Neural progenitor cell (in vitro differentiated cells): ENCODE measurements at regions not wholly inside any gene's neighbourhood (a gene's known extent, or its start where the extent isn't known, plus 50 kb on each side); places are given as distances from the start of the nearest gene placed in this dataset.

Experiments
- DNase-seq: peaks from one replicate; pipeline ENCODE4 v3.0.0-alpha.2; 2016; ENCODE audit warnings: low spot score
- H2AFZ ChIP-seq: fragments of 200-600 bp; sonication (generic); replicated peaks from 2 replicates; pipeline ENCODE4 v1.6.1; 2016; ENCODE audit warnings: antibody characterized with exemption
- H3F3A ChIP-seq: fragments of 200-600 bp; sonication (generic); 2 replicates; pipeline ENCODE4 v1.6.1; 2016; ENCODE audit warnings: antibody characterized with exemption, low read depth
- H3K27ac ChIP-seq: fragments of 200-600 bp; sonication (generic); 2 replicates; pipeline ENCODE4 v1.5.1; 2016; ENCODE audit warnings: mild to moderate bottlenecking
- H3K27me3 ChIP-seq: fragments of 200-600 bp; sonication (generic); 2 replicates; pipeline ENCODE4 v1.6.1; 2016; ENCODE audit warnings: mild to moderate bottlenecking, moderate library complexity
- H3K36me3 ChIP-seq: fragments of 200-600 bp; sonication (generic); 2 replicates; pipeline ENCODE4 v1.5.1; 2016
- H3K4me1 ChIP-seq: fragments of 200-600 bp; sonication (generic); 2 replicates; pipeline ENCODE4 v1.6.1; 2016; ENCODE audit warnings: mixed run types
- H3K4me2 ChIP-seq: fragments of 200-600 bp; sonication (generic); 2 replicates; pipeline ENCODE4 v1.6.1; 2016
- H3K4me3 ChIP-seq: fragments of 200-600 bp; sonication (generic); 2 replicates; pipeline ENCODE4 v1.5.1; 2016
- H3K79me2 ChIP-seq: fragments of 200-600 bp; sonication (generic); 2 replicates; pipeline ENCODE4 v1.6.1; 2016; ENCODE audit warnings: low read depth
- H3K9ac ChIP-seq: fragments of 200-600 bp; sonication (generic); 2 replicates; pipeline ENCODE4 v1.6.1; 2016
- H3K9me3 ChIP-seq: fragments of 200-600 bp; sonication (generic); 2 replicates; pipeline ENCODE4 v1.5.1; 2016; ENCODE audit warnings: low read depth
- H4K20me1 ChIP-seq: fragments of 200-600 bp; sonication (generic); 2 replicates; pipeline ENCODE4 v1.6.1; 2016; ENCODE audit warnings: low read depth
- H3K27ac Mint-ChIP-seq: 3 replicates; pipeline ENCODE4 v1.8.0; 2021; ENCODE audit warnings: mixed read lengths
- H3K27me3 Mint-ChIP-seq: 2 replicates; pipeline ENCODE4 v1.8.0; 2022; ENCODE audit warnings: low read depth, mild to moderate bottlenecking, inconsistent platforms, moderate library complexity, mixed read lengths; ENCODE audit not compliant: insufficient read depth
- H3K36me3 Mint-ChIP-seq: 3 replicates; pipeline ENCODE4 v1.8.0; 2021; ENCODE audit warnings: mixed read lengths
- H3K4me1 Mint-ChIP-seq: 3 replicates; pipeline ENCODE4 v1.8.0; 2021; ENCODE audit warnings: mixed read lengths
- H3K4me3 Mint-ChIP-seq: 3 replicates; pipeline ENCODE4 v1.8.0; 2021; ENCODE audit warnings: mild to moderate bottlenecking, moderate library complexity, mixed read lengths
- H3K9me3 Mint-ChIP-seq: 3 replicates; pipeline ENCODE4 v1.8.0; 2020; ENCODE audit warnings: mixed read lengths
- CTCF ChIP-seq: fragments of 200-600 bp; sonication (generic); IDR thresholded peaks from 2 replicates; pipeline ENCODE4 v1.5.1; 2017; ENCODE audit warnings: antibody characterized with exemption, mild to moderate bottlenecking
- EZH2 ChIP-seq: fragments of 200-600 bp; sonication (generic); IDR thresholded peaks from 2 replicates; pipeline ENCODE4 v1.6.1; 2017; ENCODE audit warnings: antibody characterized with exemption, mild to moderate bottlenecking, moderate library complexity
- EZH2phosphoT487 ChIP-seq: fragments of 200-600 bp; sonication (generic); IDR thresholded peaks from 2 replicates; pipeline ENCODE4 v1.6.1; 2017; ENCODE audit warnings: antibody characterized with exemption

- no peaks in the 10 kb centered on the region for H3K27me3 ChIP-seq
- Mint-ChIP-seq H3K4me1 (peaks cover 2% of the 10 kb centered on the region), H3K9me3 (no peaks in the 10 kb centered on the region), H3K36me3 (no peaks in the 10 kb centered on the region), H3K27me3 (peaks cover 17% of the 10 kb centered on the region), H3K27ac (no peak overlapping the region), H3K4me3 (no peak overlapping the region)
- no peak overlapping the region for H3K27ac ChIP-seq
- H3K9me3 ChIP-seq: no peaks in the 10 kb centered on the region
- no peak overlapping the region for H3K9ac ChIP-seq
- no peaks in the 10 kb centered on the region for H3K36me3 ChIP-seq
- no peaks in the 10 kb centered on the region for H4K20me1 ChIP-seq
- H2AFZ ChIP-seq: no peak overlapping the region
- H3K4me1 ChIP-seq: no peaks in the 10 kb centered on the region
- no peak overlapping the region for H3K4me3 ChIP-seq
- no peak overlapping the region for H3K4me2 ChIP-seq
- no peaks in the 10 kb centered on the region for H3F3A ChIP-seq
- H3K79me2 ChIP-seq: no peaks in the 10 kb centered on the region
- no peak for DNase-seq
- no peak for TF ChIP-seq CTCF
Observed at GRCh38 chr1:10953505-10954193, 58.8 kb upstream of the TARDBP start.

GRCh38 chr1:10957133-10957532, 55.3 kb upstream of the TARDBP start:
- Mint-ChIP-seq H3K9me3 (no peaks in the 10 kb centered on the region), H3K27me3 (peaks cover 19% of the 10 kb centered on the region), H3K36me3 (no peaks in the 10 kb centered on the region), H3K4me1 (peaks cover 13% of the 10 kb centered on the region), H3K27ac (no peak overlapping the region), H3K4me3 (no peak overlapping the region)
- H3K4me1 ChIP-seq: no peaks in the 10 kb centered on the region
- no peaks in the 10 kb centered on the region for H3K9me3 ChIP-seq
- no peak overlapping the region for H3K4me3 ChIP-seq
- peaks cover 4% of the 10 kb centered on the region for H3K27me3 ChIP-seq
- H3K36me3 ChIP-seq: no peaks in the 10 kb centered on the region
- no peaks in the 10 kb centered on the region for H4K20me1 ChIP-seq
- no peak overlapping the region for H3K27ac ChIP-seq
- no peaks in the 10 kb centered on the region for H3K79me2 ChIP-seq
- peaks cover 8% of the 10 kb centered on the region for H3F3A ChIP-seq
- no peak for TF ChIP-seq EZH2
- TF ChIP-seq EZH2phosphoT487: no peak
- TF ChIP-seq CTCF: no peak
- H3K4me2 ChIP-seq: no peak overlapping the region
- H2AFZ ChIP-seq: no peak overlapping the region
- no peak for DNase-seq
- H3K9ac ChIP-seq: no peak overlapping the region

GRCh38 chr1:10958614-10959013, 53.8 kb upstream of the TARDBP start:
- no peaks in the 10 kb centered on the region for H3K9me3 Mint-ChIP-seq
- H3K4me1 Mint-ChIP-seq: peaks cover 13% of the 10 kb centered on the region
- H2AFZ ChIP-seq: no peak overlapping the region
- no peak for TF ChIP-seq EZH2phosphoT487
- no peak for TF ChIP-seq CTCF
- TF ChIP-seq EZH2: no peak
- H3K36me3 ChIP-seq: no peaks in the 10 kb centered on the region
- no peaks in the 10 kb centered on the region for H3K79me2 ChIP-seq
- no peaks in the 10 kb centered on the region for H3K4me1 ChIP-seq
- H3K27me3 ChIP-seq: peaks cover 4% of the 10 kb centered on the region
- H3F3A ChIP-seq: peaks cover 8% of the 10 kb centered on the region
- DNase-seq: no peak
- H3K9me3 ChIP-seq: no peaks in the 10 kb centered on the region
- no peak overlapping the region for H3K4me2 ChIP-seq
- no peak overlapping the region for H3K27ac ChIP-seq
- H3K27ac Mint-ChIP-seq: no peak overlapping the region
- H3K9ac ChIP-seq: no peak overlapping the region
- no peaks in the 10 kb centered on the region for H4K20me1 ChIP-seq
- H3K4me3 Mint-ChIP-seq: no peak overlapping the region
- H3K4me3 ChIP-seq: no peak overlapping the region
- H3K27me3 Mint-ChIP-seq: peaks cover 16% of the 10 kb centered on the region
- H3K36me3 Mint-ChIP-seq: no peaks in the 10 kb centered on the region
